Cardiac fibroblast (primary cell): ENCODE measurements at regions not wholly inside any gene's neighbourhood (a gene's known extent, or its start where the extent isn't known, plus 50 kb on each side); places are given as distances from the start of the nearest gene placed in this dataset.

ENCODE experiments used
- DNase-seq, 2 donors: peaks; one replicate each; pipeline versions ENCODE4 v3.0.0 to v3.0.0-alpha.2; 2010; ENCODE audit warnings: low read depth in 2 of 2
- H3K4me3 ChIP-seq, 2 donors: replicated peaks in 1 of 2; 1 replicate in 1 of 2; 2 replicates in 1 of 2; pipeline ENCODE4 v1.5.1; 2011; ENCODE audit warnings: low read depth in 2 of 2, low read length in 2 of 2, mild to moderate bottlenecking in 2 of 2, moderate library complexity in 1 of 2
- CTCF ChIP-seq: IDR thresholded peaks from one replicate; pipeline ENCODE4 v1.5.1; 2011; ENCODE audit warnings: low read depth, mild to moderate bottlenecking, low read length, inconsistent platforms

DNA sequence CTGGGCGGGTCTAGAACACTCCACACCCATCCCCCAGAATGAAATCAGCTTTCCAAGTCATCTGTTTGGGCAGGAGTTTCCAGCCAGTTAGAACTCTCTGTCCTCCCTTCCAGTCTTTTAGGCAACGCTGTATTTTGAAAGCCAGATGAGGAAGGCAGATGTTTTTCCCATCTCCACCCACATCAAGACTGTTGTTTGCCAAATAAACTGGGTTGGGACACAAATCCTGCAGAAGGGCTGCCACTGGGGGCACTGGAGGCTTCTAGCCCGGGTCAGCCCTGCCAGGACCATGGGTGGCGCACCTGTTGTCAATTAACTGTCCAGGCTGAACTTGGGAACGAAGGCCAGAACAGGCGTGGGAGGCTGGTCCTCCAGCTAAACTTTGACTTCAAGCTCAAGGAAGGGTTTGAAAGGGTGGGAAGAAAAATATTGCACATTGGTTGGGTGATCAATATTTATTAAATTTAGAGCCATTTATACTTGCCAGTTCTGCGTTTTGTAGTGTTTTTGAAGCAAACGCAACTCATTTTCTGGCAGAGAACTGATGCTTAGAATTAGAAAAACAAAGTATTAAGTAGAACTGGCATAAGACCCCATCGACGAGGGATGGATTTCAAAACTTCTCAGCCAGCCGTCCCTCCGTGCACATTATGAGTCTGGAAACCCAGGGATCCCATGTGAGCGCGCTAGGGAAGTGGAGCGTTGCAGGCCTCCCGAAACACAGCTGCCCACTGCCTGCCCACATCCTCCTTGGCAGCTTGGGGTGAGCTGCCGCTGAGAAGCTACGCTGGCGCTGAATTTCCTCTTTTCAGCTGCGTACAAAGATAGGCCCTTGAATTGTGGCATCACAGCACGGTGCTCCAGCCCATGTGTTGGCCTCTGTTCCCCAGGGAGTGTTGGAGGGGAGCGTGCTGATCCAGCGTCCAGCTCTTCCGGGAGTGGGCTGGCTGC is 297.4 kb downstream of the QKI start:
- H3K4me3 ChIP-seq: no peak overlapping the region
- no peak for DNase-seq
- no peak for TF ChIP-seq CTCF

GRCh38 chr6:163710532-163711470 is 296.3 kb downstream of the QKI start:
- TF ChIP-seq CTCF: no peak

DNA sequence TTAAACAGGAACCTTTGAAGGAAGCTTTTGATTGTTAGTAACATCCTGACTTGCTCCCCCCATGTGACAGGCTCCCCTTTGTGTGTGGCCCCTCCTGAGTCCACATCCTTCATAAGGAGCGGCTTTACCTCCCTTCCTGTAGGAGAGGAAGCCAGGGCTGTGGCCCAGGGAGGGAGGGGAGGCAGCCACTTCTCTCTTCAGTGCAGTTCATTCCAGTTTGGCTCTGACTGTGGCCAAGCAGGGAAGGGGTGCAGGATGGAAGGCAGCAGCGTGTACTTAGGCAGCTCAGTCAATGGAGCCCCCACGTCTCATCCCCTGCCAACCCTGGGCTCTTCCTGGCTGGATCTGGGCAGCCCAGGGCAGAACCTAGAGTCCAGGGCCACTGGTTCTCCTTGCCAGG is 295.2 kb downstream of the QKI start:
- no peak for DNase-seq
- TF ChIP-seq CTCF: no peak
- H3K4me3 ChIP-seq: no peak overlapping the region

More at GRCh38 chr6:163710532-163711470, 296.3 kb downstream of the QKI start:
- H3K4me3 ChIP-seq: no peak overlapping the region
- DNase-seq: no peak

DNA sequence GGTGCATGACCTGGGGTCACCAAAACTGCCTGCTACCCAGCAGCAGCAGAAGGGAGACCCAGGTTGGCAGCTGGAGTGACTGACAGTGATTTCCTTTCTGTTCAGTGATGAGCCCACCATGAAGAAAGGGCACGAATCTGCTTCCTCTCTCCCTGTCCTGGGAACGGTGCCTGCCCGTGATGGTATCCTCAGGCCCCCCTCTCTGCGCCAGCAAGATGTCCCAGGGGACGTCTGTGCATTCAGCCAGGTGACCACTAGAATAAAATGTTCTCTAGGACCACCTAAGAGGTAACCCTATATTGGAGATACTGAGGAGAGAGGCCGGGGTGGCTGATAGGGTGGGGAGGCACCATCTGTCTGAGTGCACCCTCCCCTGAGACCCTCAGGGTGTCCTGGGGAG is 294.7 kb downstream of the QKI start:
- H3K4me3 ChIP-seq: no peak overlapping the region
- TF ChIP-seq CTCF: no peak
- no peak for DNase-seq

DNA sequence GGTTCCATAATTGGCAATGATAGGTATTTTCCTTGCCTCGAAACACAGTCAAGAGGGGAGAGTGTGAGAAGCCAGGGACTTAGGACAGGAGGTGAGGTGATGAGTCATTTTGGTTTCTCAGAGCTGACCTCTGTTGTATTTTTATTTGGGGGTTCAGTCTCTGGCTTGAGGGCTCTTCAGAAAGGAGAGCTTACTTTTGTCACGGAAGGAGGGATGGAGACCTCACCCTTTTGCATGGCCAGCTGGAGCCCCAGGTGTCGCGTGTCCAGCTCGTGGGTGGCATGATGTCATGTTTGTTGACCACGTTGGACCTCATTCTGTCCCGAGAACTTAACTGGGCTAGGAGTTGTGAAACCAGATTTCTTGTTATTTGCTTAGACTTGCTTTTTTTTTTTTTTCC is 293.9 kb downstream of the QKI start:
- no peak for DNase-seq
- H3K4me3 ChIP-seq: no peak overlapping the region
- no peak for TF ChIP-seq CTCF

DNA sequence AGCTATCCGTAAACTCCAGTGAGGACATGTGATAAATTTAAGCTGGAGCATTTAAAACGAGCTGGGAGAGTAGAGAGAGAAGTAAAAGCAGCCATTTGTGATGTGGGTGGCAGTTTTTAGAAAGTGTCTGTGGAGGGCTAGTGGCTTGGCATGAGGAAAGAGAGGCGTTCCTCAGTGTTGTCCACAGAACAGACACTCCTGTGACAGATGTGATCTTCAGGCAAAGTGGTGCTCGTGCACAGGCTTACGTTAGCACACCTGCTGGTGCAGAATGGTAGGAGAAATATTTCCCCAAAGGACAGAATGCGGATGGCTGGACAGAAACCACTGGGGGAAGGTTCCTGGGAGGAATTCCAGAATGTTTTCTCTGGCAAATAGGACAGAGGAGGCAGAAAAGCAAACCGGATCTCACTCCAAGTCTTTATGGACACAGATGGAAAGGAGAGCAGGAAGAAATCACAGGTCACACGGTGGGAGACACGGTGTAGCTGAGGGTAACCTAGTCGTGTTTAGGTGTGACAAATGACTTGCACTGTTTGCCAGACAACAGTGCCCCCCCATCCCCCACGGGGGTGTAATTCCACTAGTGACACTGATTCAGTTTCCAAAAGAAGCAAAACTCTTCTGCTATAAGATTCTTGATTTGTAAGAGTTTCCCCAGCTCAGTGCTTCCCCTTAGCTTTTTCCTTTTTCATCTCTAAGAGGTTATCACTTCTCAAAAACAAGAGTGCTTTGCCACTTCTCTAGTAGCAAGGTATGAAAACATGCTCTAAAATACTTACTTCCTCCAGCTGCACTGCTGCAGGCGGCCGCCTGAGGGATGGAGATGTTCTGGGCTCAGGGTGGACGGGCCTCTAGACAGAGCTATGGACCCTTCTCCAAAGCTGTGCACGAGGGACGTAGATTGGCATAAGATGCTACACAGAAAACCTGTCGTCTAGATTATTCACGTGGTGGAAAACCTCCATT is 293.2 kb downstream of the QKI start:
- no peak overlapping the region for H3K4me3 ChIP-seq
- no peak for TF ChIP-seq CTCF
- no peak for DNase-seq
